ENCODE measurements at regions not wholly inside any gene's neighbourhood (a gene's known extent, or its start where the extent isn't known, plus 50 kb on each side); places are given as distances from the start of the nearest gene placed in this dataset.

DNA sequence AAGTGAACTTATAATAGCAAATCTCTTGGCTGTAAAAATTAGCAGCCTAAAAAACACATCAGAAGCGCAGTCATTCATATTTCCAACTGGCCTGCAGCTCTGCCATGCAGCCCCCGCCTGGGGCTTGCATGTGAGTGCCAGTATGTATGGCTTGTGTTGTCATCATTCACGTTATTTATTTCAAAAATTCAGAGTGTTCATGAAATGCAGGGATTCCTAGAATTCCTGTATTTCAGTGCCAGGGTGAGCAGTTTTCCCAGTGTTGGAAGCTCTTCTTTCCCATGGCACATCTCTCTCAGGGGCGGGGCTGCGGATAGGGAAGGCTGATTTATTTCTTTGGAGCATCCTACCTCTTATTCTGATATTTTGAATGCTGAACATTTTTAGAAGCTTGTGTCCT, 234.6 kb downstream of the FGF9 start (continued):
- TF ChIP-seq ZNF462 (CRISPR knock-in tag; IDR thresholded peaks at IDR 0.05) (no peak), NANOG (IDR thresholded peaks at IDR 0.05; ENCODE audit: borderline replicate concordance) (no peak), CTCF (conservative IDR thresholded peaks at IDR 0.05; ENCODE audit: low read depth in 2 of 2) (no peak), CREB1 (CRISPR knock-in tag; IDR thresholded peaks at IDR 0.05; ENCODE audit: low read depth) (no peak), ETS1 (IDR thresholded peaks at IDR 0.05) (no peak), ZNF114 (CRISPR knock-in tag; IDR thresholded peaks at IDR 0.05) (no peak), JUNB (IDR thresholded peaks at IDR 0.05; ENCODE audit: unreplicated experiment) (no peak), STAT1 (IDR thresholded peaks at IDR 0.05; ENCODE audit: unreplicated experiment) (no peak)

Data from GM23338 (cell line).